ENCODE measurements at regions not wholly inside any gene's neighbourhood (a gene's known extent, or its start where the extent isn't known, plus 50 kb on each side); places are given as distances from the start of the nearest gene placed in this dataset.

DNA sequence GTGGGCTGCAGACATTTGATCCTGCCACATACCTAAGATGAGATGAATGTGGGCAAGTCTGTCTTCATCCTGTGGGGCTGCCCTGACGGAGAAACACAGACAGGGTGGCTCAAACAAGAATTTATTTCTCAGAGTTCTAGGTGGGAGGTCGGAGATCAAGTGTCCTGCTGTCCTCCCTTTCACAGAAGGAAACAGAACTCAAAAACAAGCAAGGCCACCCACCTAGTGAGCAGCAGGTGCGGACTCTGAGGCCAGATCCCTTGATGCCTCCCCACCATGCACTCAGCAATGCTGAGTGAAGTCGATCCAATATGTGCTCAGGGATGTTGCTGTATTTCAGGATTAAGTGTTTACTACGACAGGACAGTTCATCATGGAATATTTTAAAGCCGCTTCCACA is 63.0 kb upstream of the SNTG2 start:
- Histone ChIP-seq H3K36me3 (no peaks in the 10 kb centered on the region), H3K4me3 (no peak overlapping the region), H3K4me1 (no peaks in the 10 kb centered on the region), H3K27ac (no peak overlapping the region), H3K27me3 (peaks cover 0 to 41% of the 10 kb centered on the region in 2 donors), H3K9me3 (no peaks in the 10 kb centered on the region)
- no peak for DNase-seq
- TF ChIP-seq, protein P1, sequence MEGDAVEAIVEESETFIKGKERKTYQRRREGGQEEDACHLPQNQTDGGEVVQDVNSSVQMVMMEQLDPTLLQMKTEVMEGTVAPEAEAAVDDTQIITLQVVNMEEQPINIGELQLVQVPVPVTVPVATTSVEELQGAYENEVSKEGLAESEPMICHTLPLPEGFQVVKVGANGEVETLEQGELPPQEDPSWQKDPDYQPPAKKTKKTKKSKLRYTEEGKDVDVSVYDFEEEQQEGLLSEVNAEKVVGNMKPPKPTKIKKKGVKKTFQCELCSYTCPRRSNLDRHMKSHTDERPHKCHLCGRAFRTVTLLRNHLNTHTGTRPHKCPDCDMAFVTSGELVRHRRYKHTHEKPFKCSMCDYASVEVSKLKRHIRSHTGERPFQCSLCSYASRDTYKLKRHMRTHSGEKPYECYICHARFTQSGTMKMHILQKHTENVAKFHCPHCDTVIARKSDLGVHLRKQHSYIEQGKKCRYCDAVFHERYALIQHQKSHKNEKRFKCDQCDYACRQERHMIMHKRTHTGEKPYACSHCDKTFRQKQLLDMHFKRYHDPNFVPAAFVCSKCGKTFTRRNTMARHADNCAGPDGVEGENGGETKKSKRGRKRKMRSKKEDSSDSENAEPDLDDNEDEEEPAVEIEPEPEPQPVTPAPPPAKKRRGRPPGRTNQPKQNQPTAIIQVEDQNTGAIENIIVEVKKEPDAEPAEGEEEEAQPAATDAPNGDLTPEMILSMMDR (IDR thresholded peaks at IDR 0.05) = no peak
- intact Hi-C loops (cut with DNase I) = no loop called here
- ATAC-seq = no peak

DNA sequence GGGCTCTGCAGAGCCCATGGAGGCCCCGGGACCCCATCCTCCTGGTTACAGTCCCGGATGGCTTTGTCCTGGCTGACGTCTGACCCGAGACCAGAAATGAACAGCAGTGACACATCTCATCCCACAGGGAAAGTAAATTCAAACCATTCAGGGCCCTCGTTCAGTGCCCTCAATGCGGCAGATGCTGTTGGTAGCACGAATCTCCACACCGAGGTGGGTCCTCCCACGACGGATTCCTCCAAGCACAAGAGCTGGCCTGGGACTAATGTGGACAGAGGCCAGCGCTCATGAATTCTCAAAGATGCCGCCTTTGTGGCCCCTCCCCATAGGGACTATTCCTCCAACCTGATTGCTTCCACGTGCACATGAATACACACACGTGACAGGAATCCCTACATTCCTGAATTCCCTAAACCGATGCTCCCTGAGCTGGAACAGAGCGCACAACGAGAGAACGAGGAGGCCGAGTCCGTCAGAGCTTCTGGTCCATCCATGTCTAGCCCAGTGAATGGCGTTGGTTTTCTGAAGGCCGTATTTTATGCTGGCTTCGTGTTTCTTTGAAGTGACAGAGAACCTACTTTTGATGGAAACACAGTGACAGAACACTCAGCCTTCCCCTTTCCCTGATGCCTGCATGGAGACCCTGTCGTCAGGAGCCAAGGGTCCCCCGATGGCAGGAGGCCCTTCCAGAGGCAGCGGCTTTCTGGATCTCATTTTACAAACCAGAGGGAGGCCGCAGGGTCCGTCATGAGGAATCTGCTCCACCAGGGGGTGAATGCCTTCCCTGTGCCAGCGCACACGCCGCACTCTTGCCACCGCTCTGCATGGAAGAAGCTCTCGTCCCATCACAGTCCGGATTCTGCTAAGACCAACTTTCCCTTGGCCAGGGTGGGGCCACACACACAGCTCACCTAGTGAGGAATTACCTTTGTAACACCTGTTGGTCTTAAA is 64.3 kb upstream of the SNTG2 start:
- TF ChIP-seq, protein P1 (IDR thresholded peaks at IDR 0.05) = no peak
- ATAC-seq = no peak
- no peak overlapping the region for H3K4me3 ChIP-seq
- H3K27me3 ChIP-seq = peaks cover 0 to 43% of the 10 kb centered on the region in 2 donors
- intact Hi-C loops (cut with DNase I) = no loop called here
- no peaks in the 10 kb centered on the region for H3K36me3 ChIP-seq
- H3K9me3 ChIP-seq = no peaks in the 10 kb centered on the region
- no peaks in the 10 kb centered on the region for H3K4me1 ChIP-seq
- H3K27ac ChIP-seq = no peak overlapping the region
- DNase-seq = no peak

DNA sequence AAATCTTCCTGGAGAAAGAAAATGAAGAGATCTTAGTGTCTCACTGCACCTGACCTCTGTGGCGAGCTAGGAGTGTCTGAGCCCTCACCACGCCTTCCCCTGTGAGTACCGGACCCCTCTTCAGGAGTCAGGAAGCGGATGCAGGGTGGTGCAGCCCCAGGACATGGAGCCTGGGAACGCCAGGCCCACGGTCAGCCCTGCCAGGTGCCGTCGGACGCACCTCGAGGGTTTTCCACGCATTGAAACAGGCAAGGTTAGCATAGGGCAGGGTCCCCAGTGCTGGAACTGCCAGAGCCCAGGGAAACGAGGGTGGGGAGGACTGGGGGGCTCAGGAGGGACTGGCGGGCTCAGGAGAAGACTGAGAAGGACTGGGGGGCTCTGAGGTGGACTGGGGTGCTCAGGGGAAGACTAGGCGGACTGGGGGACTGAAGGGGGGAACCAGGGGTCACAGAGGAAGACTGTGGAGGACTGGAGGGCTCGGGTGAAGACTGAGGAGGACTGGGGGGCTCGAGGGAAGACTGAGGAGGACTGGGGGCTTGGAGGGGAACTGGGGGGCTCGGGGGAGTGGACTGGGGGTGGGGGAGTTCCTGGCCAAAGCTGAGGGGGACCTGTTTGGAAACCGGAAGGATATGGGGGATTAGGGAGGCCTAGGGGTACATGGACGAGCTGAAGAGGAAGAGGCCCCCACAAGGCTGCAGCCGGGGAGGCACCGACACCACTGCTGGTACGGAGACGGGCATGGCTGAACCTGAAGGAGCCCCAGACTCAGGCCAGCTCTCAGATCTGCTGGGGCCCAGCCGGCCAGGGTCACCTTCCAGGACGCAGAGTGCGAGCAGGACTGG is 65.2 kb upstream of the SNTG2 start:
- H3K4me3 ChIP-seq = no peak overlapping the region
- H3K27me3 ChIP-seq = peaks cover 0 to 48% of the 10 kb centered on the region in 2 donors
- H3K27ac ChIP-seq = no peak overlapping the region
- TF ChIP-seq, protein P1 (IDR thresholded peaks at IDR 0.05) = no peak
- intact Hi-C loops (cut with DNase I) = no loop called here
- no peaks in the 10 kb centered on the region for H3K4me1 ChIP-seq
- no peak for ATAC-seq
- H3K36me3 ChIP-seq = no peaks in the 10 kb centered on the region
- no peaks in the 10 kb centered on the region for H3K9me3 ChIP-seq
- DNase-seq = peak in 1 of 4 donors; percentile 70

DNA sequence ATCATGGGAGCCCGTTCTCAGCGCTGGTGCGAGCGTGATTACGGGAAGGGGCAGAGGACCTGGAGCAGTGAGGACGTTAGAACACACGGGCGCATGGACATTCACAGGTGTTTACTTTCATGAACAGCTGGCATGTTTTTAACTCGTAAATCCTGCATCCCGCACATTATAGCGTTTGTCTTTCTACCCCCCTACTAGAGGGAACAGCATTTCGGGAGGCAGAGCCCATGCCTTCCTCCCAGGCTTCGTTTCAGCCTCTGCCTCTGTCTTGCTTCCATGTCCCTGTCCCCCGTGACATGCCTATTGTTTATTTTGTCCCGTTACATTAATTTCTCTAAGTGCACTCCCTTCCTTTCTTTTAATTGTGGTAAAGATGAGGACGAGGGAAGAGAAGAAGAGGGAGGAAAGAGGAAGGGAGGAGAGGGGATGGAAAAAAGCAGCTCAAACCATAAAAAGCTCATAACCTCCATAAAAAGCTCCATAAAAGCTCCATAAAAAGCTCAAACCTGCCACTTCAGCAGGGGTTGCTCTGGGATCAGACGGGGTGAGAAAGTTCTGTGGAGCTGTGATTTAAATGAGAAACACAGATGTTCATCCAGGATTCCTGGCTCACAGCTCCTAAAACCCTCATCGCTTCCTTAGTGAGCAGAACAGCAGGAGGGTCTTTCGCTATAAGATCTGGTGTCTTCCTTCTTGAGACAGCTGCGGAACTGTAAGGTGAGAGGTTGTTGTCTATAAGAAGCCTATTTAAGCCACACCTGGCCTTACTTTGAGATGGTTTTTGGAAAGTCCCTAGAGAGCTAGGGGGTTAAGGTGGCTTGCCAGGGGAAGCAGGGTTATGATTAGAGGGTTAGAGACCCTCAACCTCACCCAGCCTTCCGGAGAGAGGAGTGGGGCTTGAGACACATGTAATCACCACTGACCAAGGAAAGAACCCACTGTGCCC is 66.6 kb upstream of the SNTG2 start:
- intact Hi-C loops (cut with DNase I) = no loop called here
- no peak overlapping the region for H3K4me3 ChIP-seq
- peaks cover 0 to 52% of the 10 kb centered on the region in 2 donors for H3K27me3 ChIP-seq
- H3K9me3 ChIP-seq = no peaks in the 10 kb centered on the region
- H3K27ac ChIP-seq = no peak overlapping the region
- no peaks in the 10 kb centered on the region for H3K36me3 ChIP-seq
- ATAC-seq (no peak), DNase-seq (no peak)
- H3K4me1 ChIP-seq = no peaks in the 10 kb centered on the region
- TF ChIP-seq, protein P1 (IDR thresholded peaks at IDR 0.05) = no peak

All from left lung (tissue), 4 donors.